Activated T-cell treated with anti-CD3 and anti-CD28 coated beads, Interleukin-2, amount 50 U/mL, for 48 hours (primary cell): ENCODE measurements at regions not wholly inside any gene's neighbourhood (a gene's known extent, or its start where the extent isn't known, plus 50 kb on each side); places are given as distances from the start of the nearest gene placed in this dataset.
A peak's percentile ranks its signal among the peaks of the same experiment; 100 is the strongest.

Source experiments
- DNase-seq, 2 experiments: peaks; one replicate each; pipeline ENCODE4 v3.0.0-alpha.2; 2020

GRCh38 chr2:2703762-2704427 lies 372.8 kb upstream of the MYT1L start:
- no peak for DNase-seq

GRCh38 chr2:2703172-2703571 lies 372.1 kb upstream of the MYT1L start:
- DNase-seq = no peak

DNA sequence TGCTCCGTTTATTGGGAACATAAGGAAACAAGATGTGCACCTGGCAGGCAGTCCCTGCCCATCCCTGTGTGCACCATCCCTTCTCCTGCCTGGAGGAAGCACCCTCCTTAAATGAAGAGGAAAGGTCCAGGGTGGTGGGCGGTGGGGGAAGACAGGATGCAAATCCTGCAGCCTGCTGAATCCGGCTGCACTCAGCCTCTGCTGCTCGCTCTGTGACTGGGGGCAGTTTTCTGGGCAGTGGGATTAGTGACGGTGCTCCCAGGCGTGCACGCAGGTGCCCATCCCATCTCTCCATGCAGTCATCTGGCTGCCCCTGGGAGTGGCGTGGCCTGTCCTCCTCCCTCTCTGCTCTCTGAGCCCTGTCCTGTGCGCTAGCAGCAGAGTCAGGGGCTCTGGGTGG lies 371.3 kb upstream of the MYT1L start:
- DNase-seq = no peak

DNA sequence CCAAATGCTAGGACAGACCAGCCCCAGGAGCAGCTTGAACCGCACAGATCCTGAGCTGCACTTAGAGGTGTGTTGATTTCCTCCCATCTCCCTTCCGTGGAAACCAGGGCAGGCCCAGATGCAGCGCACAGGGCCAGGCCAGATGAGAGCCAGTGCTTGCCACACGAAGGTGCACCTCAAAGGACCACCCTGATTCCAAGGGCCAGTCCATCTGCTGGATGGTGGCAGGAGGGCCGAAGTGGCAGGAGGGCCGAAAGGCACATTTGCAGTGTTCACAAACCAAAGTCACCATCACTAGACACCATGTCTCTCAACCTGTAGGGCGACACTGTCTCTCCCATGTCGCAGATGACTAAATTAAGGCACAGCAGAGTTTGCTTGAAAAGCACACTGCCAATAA lies 370.7 kb upstream of the MYT1L start:
- DNase-seq = no peak

- DNase-seq = no peak
These were observed 370.2 kb upstream of the MYT1L start for GRCh38 chr2:2701176-2701781.

DNA sequence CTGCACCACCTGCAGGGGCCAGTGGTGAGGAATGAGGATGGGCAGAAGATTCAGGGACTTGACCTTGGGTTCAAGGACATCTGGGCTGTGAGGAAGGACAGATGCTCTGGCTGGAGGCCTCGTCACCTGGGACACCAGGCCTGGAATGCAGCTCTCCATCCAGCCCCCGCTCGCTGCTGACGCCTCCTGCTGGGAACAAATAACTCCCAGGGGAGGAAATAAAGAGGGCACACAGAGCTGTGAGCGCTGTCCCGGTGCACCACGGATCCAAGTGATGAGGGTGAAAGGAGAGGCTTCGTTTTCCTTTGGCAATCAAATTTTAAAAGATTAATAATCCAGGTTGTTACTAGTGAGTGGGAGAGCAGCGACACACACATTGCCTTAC lies 368.0 kb upstream of the MYT1L start:
- DNase-seq = no peak

DNA sequence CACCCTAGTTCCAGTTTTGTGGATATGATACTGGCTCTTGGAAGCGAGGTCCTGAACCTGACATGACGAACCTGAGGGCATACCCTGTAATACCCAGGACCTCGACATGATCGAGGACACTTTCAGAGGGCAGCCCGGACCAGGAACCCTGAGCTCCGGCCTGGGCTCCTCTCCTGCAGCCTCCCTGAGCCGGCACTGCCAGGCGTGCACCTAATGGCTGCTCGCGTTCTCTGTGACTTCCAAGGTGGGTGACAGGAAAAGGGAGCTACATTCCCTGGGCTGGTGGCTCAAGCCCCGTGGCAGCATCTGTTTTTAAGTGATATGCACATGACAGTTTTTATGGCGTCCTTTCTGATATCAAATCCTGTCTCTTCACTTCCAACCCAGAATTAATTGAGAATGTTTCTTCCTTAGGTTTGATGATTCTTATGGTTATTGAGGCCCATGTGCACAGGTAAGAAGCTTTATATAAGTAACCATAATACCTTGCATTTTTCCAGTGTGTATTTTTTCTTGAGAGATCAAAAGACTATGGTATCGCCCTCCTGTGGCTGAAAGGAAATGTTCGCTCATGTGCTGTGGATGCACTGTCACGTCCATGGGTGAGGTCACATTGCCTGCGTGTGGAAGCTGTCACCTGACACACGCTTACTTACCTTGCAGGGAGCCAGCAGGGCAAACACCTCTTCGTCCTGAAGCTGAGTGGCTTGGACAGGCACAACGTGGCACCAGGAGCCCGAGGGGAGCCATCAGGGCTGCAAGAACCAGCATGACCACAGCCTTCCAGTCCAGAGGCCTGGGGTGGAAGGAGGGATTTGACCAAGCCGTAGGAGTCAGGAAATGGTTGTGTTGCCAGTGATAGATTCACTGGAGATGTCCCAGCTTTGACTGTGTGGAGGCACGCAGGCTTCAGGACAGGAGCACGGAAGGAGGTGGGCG lies 367.4 kb upstream of the MYT1L start:
- peak in 1 of 2 experiments; percentile 28 for DNase-seq

GRCh38 chr2:2696733-2697455 lies 365.8 kb upstream of the MYT1L start:
- no peak for DNase-seq

DNA sequence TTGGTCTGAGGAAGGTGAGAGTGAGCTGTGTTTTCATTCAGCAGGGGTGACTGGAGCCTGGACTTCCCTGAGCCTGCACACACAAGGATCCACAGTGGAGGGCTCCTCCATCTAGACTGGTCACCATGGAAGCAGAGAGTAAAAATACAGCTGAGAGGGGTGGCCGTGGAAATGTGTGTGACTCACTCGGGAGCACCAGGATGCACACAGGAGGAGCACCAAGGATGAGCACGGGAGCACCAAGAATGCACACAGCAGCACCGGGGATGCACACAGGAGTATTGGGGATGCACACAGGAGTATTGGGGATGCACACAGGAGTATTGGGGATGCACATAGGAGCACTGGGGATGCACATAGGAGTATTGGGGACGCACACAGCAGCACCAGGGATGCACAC lies 365.2 kb upstream of the MYT1L start:
- DNase-seq = no peak

- DNase-seq = no peak
These were observed 363.7 kb upstream of the MYT1L start for GRCh38 chr2:2694746-2695145.

- no peak for DNase-seq
These were observed 361.7 kb upstream of the MYT1L start for GRCh38 chr2:2692599-2693389.

GRCh38 chr2:2691419-2691818 lies 360.3 kb upstream of the MYT1L start:
- DNase-seq = no peak

GRCh38 chr2:2690985-2691384 lies 359.9 kb upstream of the MYT1L start:
- no peak for DNase-seq

DNA sequence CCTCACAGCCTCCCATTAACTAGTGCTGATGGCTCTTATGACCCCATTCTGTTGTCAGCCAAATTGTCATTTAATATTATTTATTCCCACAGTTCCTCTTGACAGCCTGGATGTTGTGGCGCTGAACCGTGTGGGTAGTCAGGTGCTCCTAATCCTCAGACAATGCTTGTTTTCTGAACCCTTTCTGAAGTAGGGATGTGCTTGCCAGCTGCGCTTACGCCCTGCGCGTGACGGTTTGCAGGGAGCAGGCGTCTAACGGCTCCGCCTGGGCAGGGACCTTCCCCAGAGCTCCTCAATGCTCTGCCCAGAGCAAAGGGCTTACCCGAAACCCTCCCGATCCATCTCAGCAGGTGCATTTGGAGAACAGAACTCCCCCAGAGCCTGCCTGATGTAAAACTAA lies 358.2 kb upstream of the MYT1L start:
- DNase-seq = no peak

DNA sequence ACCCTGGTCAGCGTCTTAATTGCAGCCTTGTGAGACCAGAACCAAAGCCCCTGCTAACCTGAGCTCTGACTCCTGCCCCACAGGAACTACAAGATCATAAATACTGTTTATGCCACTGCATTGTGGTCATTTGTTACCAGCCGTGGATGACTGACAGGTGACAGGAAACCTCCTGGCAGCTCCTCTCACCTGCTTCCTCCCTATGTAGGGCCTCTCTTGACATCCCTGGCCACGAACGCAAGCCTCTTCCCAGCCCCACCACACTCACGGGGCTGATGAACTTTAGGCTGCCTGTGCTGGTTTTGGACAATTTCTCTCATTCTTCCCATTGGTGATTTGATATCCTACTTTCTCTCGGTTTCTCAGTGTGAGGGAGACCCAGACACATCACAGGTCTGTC lies 357.2 kb upstream of the MYT1L start:
- DNase-seq = no peak

DNA sequence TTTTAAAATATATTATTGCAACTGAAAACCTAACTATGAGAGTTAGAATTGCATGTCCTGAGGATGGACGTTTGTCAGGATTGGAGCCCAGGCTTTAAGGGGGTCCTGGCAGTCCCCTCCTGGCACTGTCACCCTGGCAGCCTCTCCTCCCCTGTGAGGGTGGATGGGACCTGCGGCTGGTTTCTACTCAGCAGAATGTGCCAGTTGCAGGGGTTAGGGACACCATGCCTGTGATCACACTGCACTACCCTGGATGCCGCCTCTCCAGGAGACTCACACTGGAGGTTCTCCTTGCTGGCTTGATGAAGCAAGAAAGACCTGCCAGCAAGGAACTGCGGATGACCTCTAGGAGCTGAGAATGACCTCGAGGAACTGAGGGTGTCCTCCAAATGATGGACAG lies 356.7 kb upstream of the MYT1L start:
- DNase-seq = no peak

- no peak for DNase-seq
These were observed 355.1 kb upstream of the MYT1L start for GRCh38 chr2:2686222-2686621.

DNA sequence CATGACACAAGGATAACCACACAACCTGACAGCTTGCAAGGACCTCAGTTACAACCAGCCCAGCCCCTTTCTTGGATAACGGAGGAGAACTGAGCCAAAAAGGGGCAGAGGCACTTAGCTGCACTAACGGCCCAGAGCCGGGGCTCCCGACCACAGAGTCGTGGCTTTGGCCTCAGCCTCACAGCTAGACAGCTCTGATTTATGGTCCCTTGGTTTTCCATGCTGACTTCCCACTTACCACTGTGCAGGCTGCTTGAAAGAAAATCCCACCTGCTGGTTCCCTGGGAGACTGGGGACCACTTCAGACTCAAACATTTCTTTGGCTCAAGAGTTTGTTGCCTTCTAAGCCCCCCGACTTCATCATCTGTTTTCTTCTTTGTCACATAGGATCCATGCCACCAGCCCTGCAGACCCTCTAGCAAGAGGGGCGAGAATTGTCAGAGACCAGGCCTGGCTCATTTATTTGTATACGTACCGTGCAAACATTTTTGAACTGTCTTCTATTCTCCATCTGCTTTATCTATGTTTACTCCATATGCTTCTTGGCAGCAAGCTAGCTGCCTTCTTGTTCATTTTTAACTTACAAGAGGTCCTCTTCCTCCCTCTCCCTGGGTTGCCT lies 352.6 kb upstream of the MYT1L start:
- DNase-seq = no peak

- no peak for DNase-seq
These were observed 351.7 kb upstream of the MYT1L start for GRCh38 chr2:2682700-2683342.

GRCh38 chr2:2681711-2682251 lies 350.7 kb upstream of the MYT1L start:
- DNase-seq = no peak

GRCh38 chr2:2681085-2681484 lies 350.0 kb upstream of the MYT1L start:
- DNase-seq = no peak
